Stromal cell of bone marrow (primary cell): ENCODE measurements at regions not wholly inside any gene's neighbourhood (a gene's known extent, or its start where the extent isn't known, plus 50 kb on each side); places are given as distances from the start of the nearest gene placed in this dataset.

ENCODE experiments used
- DNase-seq: peaks from one replicate; pipeline ENCODE4 v3.0.0-alpha.2; 2012; ENCODE audit warnings: low read depth

- DNase-seq = no peak
Measured at GRCh38 chr12:82174383-82174782, 183.8 kb downstream of the CCDC59 start.

DNA sequence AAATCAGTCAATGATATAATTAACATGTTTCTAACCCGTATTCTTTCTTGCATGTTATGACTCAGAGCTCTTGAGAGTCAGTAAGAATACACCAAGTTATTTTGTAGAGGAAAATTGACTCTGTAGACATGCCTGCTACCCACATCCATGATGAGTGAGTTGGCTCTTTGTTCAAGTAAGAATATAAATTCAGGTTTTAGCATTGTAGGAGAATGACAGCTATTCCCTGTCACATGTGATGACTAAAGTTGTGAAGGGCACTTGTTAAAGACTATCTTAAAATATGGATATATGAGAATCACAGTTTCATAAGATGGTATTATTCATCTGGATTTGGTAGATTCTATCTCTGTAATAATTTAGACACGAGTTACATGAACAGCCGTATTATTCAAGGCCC lies 209.1 kb downstream of the CCDC59 start:
- peak; percentile 26 for DNase-seq

DNA sequence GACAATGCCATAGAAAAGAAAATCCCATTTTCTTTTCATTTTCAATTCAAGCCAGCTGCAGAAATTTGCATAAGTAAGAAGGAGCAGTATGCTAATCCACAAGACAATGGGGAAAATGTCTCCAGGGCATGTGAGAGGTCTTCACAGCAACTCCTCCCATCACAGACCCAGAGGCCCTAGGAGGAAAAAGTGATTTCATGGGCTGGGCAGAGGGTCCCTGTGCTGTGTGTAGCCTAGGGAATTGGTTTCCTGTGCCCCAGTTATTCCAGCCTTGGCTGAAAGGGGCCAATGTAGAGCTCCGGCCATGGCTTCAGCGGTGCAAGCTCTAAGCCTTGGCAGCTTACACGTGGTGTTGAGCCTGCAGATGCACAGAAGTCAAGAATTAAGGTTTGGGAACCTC lies 211.4 kb downstream of the CCDC59 start:
- no peak for DNase-seq

DNA sequence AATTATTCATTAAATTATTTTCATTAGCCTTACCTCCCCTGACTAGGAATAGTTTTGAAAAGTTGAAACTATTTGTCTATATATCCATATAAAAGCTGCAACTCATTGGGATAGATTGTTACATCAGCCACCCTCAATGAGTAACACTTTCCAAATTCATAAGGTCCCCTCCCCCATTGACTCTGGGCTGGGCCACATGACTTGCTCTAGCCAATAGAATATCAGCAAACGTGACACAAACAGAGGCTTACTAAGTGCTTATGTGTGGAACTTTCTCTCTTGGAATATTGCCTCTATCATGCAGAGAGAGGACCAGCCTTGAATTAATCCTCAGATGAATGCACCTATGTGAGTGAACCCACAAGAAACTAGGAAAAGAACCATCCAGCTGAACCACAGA lies 213.7 kb downstream of the CCDC59 start:
- DNase-seq = no peak

GRCh38 chr12:82132390-82132789 lies 225.8 kb downstream of the CCDC59 start:
- no peak for DNase-seq

GRCh38 chr12:82130762-82131161 lies 227.4 kb downstream of the CCDC59 start:
- peak; percentile 42 for DNase-seq

GRCh38 chr12:82124711-82125380 lies 233.3 kb downstream of the CCDC59 start:
- peak; percentile 90 for DNase-seq

DNA sequence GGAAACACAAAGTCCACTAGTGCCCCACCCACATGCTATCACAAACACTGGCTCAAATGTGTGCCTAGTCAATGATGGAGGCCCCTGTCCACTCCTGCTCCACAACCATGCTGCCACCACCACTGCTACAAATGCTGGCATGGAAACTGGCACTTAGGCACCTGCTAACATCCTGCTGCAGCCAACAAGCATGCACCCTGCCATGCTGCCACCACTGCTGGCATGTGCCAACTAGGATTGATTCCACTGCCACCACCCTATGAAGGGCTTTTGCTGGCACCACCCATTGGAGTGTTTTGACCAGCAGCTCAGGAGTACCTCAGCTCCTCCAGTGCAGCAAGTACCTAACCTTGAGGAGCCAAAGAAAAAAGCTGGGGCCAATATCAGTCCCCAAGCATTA lies 236.6 kb downstream of the CCDC59 start:
- DNase-seq = no peak

GRCh38 chr12:82120901-82121300 lies 237.3 kb downstream of the CCDC59 start:
- no peak for DNase-seq

DNA sequence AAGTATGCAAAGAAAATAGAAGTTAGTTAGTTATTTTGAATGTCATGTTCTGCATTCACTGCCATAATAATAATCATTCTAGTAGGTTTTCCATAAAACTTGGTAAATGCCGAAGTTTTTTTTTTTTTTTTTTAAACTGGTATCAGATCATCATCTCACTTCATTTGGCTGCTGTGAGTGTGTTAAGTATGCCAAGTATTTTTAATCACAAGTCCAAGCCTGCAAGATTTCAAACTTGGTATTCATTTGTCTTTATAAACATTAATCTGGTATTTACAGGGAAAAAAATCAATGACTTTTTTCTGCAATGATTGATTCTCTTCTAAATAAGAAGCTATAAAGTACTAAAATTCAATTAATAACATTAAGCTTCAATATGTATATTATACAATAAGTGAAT lies 248.9 kb downstream of the CCDC59 start:
- DNase-seq = no peak

DNA sequence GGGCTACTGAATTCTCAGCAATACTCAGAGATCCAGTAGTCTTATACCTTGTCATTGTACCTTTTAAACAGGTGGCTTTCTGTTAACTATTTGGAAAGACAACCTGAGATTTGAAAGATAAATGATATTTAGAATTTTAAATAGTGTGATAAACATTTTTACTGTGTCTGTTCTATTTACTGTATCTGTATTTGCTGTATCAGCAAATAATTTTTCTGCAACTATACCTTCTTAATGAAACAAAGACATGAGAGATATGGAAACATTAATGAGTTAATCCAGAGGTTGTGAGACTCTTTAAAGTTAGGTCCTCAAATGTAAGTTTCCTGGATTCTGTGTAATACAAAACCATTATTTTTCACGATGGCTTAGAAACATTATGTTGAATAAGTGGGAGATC lies 249.6 kb downstream of the CCDC59 start:
- DNase-seq = no peak

DNA sequence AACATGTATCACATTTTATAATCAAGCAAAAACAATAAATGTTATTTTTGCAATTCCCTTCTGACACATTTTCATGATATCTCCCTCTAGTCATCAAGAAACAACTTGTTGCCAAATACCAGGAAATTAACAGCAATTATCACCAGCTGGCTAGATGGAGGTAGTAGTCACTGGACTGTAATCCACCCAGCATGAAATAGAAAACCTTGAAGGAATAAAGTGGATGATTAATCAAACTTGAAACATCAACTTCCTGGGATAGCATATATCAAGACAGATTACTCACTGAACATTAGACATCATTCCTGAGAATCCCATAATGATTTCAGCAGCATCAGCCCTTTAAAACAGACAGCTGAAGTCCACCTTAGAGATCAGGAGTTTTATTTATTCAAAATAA lies 259.0 kb downstream of the CCDC59 start:
- DNase-seq = peak; percentile 33

DNA sequence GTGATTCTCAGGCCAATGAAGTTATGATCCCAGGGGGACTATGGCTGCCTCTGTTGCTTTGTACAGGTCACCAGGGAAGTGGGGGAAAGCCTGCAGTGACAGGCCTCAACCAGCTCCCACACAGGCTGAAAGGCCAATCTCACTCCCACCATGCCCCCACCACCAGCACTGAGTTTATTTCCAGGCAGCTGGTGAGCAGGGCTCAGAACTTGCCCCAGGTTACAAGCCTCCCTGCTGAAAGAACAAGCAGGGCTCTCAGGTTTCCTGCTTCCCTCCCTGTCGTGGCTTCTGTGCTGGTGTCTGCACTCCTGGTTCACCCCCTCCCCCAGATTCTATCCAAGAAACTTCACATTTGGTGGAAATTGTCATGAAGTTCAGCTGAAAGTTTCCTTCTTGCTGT lies 260.3 kb downstream of the CCDC59 start:
- DNase-seq = no peak

GRCh38 chr12:82097438-82097837 lies 260.7 kb downstream of the CCDC59 start:
- DNase-seq = no peak

DNA sequence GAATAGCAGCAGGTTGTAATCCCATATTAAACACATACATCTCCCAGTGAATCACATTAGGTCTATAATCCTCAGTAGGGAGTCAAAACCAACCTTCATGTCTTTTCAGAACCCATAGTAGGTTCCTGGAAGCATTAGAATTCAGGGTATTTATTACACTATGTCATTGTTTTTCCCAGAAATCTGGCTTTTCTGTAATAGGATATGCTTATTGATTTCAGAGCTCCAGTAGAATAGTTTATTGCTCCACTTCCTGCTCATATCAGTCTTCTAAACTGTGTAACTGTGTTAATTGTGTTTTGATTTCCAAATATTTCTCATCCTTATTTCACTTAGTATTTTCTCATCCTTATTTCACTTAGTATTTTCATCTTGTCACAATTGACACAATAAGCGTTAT lies 268.0 kb downstream of the CCDC59 start:
- DNase-seq = no peak

- DNase-seq = no peak
Measured at GRCh38 chr12:82089369-82090121, 268.6 kb downstream of the CCDC59 start.

- peak; percentile 65 for DNase-seq
Measured at GRCh38 chr12:82082501-82082900, 275.7 kb downstream of the CCDC59 start.

GRCh38 chr12:82069931-82070514 lies 288.2 kb downstream of the CCDC59 start:
- DNase-seq = no peak

DNA sequence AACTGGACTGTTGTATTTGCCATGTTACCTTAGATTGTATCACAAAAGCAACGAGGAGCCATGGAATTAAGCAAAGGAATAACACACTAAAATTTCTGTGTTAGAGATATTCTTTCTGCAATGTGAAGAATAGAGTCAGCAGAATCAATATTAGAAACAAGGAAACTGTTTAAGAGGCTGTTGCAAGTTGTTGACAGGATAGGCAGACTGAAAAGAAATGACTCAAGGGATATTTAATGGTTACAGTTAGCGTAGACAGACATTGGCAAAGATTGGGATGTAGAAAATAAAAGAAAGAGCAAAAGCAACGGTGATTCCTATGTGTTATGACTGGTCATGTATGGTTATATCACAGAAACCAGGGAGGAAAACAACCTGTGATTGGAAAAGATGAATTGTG lies 299.0 kb upstream of the PPFIA2 start:
- no peak for DNase-seq

GRCh38 chr12:82057770-82058169 lies 298.6 kb upstream of the PPFIA2 start:
- no peak for DNase-seq

DNA sequence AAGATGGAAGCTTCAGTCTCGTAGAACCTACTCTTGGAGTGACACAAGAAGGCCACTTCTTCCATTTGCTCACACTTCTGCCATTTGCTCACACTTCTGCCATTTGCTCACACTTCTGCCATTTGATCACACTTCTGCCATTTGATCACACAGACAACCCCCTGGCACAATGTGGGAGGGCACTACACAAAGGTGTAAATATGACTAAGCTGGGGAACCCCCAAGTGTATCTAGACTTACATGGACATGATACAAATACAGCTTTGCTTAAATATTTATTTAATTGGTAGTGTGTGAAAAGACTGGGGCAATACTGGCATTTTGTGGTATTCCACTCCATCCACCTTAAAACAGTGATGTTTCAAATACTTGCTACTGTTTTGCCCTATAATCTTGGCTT lies 296.2 kb upstream of the PPFIA2 start:
- no peak for DNase-seq

GRCh38 chr12:82054566-82054965 lies 295.4 kb upstream of the PPFIA2 start:
- no peak for DNase-seq

GRCh38 chr12:82047446-82047845 lies 288.3 kb upstream of the PPFIA2 start:
- DNase-seq = peak; percentile 18
